Amniotic stem cell (primary cell): ENCODE measurements at regions not wholly inside any gene's neighbourhood (a gene's known extent, or its start where the extent isn't known, plus 50 kb on each side); places are given as distances from the start of the nearest gene placed in this dataset.
"Not testable (repeated sequence)": the region's sequence is repeated elsewhere in the genome, so short reads cannot be mapped to it uniquely, and the experiment has no call there.

Source experiments
- DNase-seq: peaks from one replicate; lab custom pipeline; 2025; lab: John Stamatoyannopoulos, UW

- DNase-seq: no peak
Measured at GRCh38 chr2:180604077-180604476, 376.3 kb upstream of the UBE2E3 start.

DNA sequence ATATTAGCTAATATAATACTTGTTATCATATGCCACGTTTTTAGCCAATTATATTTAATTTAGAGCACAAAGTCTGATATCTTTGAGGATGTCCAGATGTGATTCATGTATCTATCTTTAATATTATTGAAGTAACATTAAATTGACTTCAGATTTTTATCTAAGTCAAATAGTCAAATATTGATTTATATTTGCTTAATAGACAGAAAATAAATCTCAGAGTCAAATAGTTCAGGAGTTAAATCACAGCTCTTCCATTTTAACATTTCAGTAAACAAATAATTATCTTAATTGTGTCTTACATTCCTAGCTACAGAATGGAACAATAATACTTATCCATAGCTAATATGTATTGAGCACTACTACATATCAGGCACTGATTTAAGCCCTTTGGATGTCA is 379.4 kb upstream of the UBE2E3 start:
- DNase-seq: no peak

DNA sequence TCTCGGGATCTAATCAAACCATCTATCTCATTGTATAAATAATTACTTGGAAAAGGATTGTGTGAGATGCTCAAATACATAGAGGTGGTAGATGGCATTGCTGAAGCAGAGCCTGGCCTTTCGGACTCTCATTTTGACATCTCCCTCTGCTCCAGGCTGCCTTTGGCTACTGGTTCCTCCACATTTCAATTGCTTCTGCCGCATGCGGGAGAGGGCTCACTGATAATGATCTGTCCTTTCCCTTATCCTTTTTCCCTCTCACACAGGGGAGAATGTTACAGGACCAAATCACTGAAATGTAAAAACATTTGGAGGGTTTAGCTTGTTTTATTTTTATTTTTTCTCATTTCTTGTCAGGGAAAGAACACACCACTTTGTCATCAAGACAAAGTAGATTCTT is 380.6 kb upstream of the UBE2E3 start:
- DNase-seq: no peak

- DNase-seq: no peak
Measured at GRCh38 chr2:180597179-180597578, 383.2 kb upstream of the UBE2E3 start.

DNA sequence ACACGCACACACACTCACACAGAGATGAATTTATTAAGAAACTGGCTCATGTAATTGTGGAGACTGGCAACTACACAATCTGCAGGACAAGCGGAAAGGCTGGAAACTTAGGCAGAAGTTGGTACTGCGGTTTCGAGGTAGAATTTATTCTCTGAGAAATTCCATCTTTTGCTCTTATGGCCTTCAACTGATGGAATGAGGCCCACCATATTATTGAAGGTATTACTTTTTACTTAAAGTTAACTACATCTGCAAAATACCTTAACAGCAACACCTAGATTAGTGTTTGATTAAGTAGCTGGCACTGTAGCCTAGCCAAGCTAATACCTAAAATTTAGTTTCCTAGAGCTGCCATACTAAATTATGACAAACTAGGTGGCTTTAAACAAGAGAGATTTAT is 384.0 kb upstream of the UBE2E3 start:
- no peak for DNase-seq

DNA sequence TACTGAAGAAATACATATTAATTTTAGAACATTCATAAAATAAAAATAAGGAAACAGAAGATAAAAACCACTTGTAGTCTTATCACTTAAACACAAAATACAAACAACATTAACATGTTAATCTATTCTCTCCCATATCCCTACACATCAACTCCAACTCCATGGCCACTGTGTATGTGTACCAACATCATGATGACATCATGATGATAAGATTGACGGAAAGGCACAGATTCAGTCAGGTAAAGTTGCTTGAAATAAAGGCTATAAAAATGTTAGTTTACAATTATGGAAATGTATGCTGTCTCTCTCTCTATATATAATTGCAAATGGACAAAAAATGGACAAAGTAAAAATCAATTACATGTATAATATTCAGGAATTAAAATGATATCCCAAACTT is 388.5 kb upstream of the UBE2E3 start:
- DNase-seq: no peak

DNA sequence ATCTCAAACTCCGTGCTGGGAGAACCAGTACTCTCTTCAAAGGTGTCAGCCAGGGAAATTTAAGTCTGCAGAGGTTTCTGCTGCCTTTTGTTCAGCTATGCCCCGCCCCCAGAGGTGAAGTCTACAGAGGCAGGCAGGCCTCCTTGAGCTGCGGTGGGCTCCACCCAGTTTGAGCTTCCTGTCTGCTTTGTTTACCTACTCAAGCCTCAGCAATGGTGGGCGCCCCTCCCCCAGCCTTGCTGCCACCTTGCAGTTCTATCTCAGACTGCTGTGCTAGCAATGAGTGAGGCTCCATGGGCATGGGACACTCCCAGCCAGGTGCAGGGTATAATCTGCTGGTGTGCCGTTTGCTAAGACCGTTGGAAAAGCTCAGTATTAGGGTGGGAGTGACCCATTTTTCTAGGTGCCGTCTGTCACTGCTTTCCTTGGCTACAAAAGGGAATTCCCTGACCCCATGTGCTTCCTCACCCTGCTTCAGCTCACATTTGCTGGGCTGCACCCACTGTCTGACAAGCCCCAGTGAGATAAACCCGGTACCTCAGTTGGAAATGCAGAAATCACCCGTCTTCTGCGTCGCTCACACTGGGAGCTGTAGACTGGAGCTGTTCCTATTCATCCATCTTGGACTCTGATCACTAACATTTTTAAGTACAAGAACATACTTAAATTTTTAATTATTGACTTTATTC is 389.2 kb upstream of the UBE2E3 start:
- DNase-seq: not testable (repeated sequence)

- DNase-seq: no peak
Measured at GRCh38 chr2:180583441-180584140, 396.8 kb upstream of the UBE2E3 start.

GRCh38 chr2:180579388-180579787 is 401.0 kb upstream of the UBE2E3 start:
- DNase-seq: no peak

- no peak for DNase-seq
Measured at GRCh38 chr2:180578441-180578840, 402.0 kb upstream of the UBE2E3 start.

GRCh38 chr2:180577567-180577966 is 402.8 kb upstream of the UBE2E3 start:
- DNase-seq: no peak

DNA sequence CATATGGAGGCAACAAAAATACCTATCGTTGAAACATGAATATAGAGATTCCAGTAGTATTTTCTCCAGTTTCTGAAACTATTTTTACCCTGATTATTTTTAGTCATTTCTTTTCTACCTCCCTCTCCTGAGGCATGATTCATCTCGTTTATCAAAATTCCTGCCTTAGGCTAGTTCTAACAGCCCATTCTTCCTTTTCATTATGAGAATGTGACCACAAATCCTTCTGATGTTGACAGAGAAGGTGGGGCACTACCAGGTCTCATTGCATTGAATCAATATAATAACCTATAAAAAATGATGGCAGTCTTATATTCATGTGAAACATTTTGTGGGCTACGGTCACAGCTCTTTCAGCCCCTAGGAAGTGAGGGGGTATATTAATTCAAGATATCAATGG is 406.5 kb upstream of the UBE2E3 start:
- DNase-seq: peak; percentile 3

- no peak for DNase-seq
Measured at GRCh38 chr2:180572346-180572745, 408.1 kb upstream of the UBE2E3 start.

GRCh38 chr2:180571559-180571958 is 408.8 kb upstream of the UBE2E3 start:
- peak; percentile 4 for DNase-seq

DNA sequence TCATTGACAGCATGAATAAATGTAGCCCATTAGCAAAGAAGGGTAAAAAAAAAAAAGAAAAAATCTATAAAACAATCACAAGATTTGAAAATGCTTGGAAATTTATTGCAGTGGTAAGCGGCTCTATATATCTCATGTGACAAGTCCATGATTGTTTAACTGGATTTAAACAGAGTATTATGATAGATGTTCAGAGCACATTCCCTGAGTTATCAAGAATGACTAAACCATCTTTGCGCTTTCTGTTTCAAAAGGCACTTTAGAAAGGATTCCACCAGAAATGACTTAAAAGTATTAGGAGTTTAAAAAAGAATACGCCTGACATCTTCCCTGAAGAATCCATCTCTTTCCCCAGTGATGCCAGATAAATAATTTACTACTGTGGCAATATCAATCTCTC is 409.5 kb upstream of the UBE2E3 start:
- DNase-seq: no peak

DNA sequence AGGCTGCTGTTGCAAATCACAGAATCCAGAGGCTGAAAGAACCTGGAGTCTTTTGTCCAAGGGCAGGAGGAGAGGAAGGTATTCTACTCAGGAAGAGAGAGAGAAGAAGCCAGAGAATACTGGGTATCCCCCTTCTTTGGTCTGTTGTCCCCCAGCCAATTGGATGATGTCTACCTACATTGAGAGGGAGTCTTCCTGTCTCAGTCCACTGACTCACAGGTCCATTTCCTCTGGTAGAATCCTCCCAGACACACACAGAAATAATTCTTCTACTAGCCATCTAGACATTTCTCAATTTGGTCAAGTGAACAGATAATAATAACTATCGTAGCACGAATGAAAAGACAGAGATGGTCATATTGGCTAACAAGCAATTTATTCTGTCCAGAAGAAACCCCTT is 416.4 kb upstream of the UBE2E3 start:
- DNase-seq: no peak

GRCh38 chr2:180562378-180562777 is 418.0 kb upstream of the UBE2E3 start:
- DNase-seq: no peak

GRCh38 chr2:180559771-180560170 is 420.6 kb upstream of the UBE2E3 start:
- no peak for DNase-seq

DNA sequence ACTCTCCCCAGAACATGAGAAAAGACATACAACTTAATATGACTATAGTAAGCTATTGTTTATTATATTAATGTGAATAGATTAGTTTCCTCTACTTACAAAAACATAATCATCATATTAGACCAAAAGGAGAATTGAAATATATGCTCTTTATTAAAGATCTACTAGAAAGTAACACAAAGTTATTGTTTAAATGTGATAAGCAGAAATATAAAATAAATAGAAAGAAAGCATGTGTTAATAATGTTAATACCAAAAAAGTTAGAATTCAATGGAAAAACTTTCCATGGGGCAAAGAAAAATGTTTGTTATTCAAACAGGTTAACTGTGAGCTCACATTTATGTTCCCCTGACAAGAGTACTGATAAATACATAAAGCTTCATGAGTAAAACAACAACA is 421.4 kb upstream of the UBE2E3 start:
- DNase-seq: no peak

DNA sequence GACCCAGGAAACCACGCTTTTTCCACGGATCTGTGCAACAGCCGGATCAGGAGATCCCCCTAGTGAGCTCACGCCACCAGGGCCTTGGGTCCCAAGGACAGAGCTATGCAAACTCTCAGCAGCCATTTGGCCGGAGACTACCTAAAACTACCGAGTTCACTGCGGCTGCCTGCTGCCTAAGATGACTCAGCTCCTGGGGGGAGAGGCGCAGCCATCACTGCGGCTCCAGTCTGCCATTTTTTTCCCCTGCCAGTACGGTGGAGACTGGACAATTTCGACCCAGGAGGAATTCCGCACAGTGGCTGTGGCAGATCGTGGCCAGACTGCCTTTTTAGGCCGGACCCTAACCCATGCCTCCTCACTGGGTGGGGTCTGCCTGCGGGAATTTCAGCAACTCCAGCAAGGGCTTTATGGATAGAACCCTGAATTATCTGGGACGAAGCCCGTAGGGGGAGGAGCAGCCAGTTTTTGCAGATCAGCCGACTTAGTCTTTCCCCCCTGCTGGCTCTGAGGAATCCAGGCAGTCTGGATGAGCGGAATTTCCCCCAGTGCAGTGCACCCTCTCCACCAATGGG is 424.9 kb upstream of the UBE2E3 start:
- DNase-seq: no peak

DNA sequence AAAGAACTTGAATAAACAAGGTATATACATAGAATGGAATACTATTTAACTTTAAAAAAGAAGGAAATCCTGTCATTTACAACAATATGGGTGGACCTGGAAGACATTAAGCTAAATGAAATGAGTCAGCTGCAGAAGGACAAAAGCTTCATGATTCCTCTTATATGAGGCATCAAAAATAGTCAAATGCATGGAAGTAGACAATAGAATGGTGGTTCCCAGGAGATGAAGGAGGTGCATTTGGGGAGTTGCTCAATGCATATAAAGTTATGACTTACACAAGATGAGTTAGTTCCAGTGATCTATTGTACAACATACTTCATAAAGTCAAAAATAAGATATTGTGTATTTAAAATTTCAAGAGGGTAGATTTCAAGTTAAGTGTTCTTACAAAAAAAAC is 426.1 kb upstream of the UBE2E3 start:
- no peak for DNase-seq

GRCh38 chr2:180553094-180553715 is 427.2 kb upstream of the UBE2E3 start:
- no peak for DNase-seq

DNA sequence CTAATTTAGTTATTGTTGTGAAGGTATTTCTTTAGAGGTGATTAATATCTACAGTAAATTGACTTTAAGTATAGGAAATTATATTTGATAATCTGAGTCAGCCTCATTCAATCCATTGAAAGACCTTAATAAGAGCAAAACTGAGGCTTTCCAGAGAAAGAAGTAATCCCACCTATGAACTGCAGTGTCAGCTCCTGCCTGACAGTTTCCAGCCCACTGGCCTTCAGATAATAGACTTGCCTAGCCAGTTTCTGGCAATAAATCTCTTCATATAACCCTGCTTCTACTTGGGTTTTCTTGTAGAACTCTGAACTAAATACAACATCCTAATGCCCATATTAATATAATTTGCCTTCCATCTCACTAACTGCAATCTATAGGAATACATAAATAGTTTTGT is 437.9 kb upstream of the UBE2E3 start:
- DNase-seq: no peak
